ENCODE measurements at regions not wholly inside any gene's neighbourhood (a gene's known extent, or its start where the extent isn't known, plus 50 kb on each side); places are given as distances from the start of the nearest gene placed in this dataset.
A peak's percentile ranks its signal among the peaks of the same experiment; 100 is the strongest.

DNA sequence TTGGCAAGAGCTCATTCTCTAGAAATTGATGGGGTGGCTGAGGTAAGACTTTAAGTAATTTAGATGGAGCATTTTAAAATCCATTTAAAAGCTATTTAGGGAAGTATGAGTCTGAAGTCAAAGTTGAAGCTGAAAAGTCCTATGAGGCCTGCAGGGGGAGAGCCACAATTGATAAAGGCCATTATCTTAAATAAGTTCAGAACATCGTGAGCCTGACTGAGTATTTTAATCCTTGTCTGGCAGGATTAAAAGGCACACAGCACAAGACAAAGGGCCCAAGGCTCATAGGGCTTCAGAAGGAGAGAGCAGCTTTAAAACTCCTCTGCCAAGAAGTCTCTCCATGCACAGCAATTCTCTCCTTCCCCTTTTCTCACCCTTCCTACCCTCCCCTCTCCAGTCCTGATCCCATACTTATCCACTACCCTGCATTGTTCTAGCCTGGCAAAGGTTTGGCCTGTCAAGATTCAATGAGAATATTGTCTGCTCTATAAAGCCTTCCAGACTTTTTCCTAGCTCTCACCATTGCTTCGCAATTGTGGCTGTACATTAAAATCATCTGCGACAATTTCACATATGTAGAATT, 1312.9 kb downstream of the FAM181B start:
- WGBS, 2 donors, result 76 to 84% methylated on average over 3 of the region's 3 CpGs
- no peak for ATAC-seq (ENCODE audit: insufficient read depth, low FRiP score)
- Histone ChIP-seq H3K4me3 (no peak overlapping the region), H3K9ac (ENCODE audit: insufficient read depth in 1 of 2, low read length in 2 of 2) (no peak overlapping the region), H3K9me3 (ENCODE audit: control insufficient read depth in 4 of 4, insufficient read depth in 3 of 4, low read length in 3 of 4) (no peaks in the 10 kb centered on the region), H3K4me1 (ENCODE audit: control insufficient read depth in 5 of 5, insufficient read depth in 5 of 5, low read length in 5 of 5) (no peaks in the 10 kb centered on the region), H3K36me3 (ENCODE audit: control insufficient read depth in 4 of 4, insufficient read depth in 4 of 4, low read length in 4 of 4) (no peaks in the 10 kb centered on the region), H3K27me3 (ENCODE audit: control insufficient read depth in 3 of 3, insufficient read depth in 3 of 3, low read length in 2 of 3) (no peaks in the 10 kb centered on the region), H3K27ac (ENCODE audit: low read depth in 1 of 2, low read length in 1 of 2) (no peak overlapping the region)
- DNase-seq, result peak in 1 of 3 donors; percentile 1
- TF ChIP-seq, protein P1, sequence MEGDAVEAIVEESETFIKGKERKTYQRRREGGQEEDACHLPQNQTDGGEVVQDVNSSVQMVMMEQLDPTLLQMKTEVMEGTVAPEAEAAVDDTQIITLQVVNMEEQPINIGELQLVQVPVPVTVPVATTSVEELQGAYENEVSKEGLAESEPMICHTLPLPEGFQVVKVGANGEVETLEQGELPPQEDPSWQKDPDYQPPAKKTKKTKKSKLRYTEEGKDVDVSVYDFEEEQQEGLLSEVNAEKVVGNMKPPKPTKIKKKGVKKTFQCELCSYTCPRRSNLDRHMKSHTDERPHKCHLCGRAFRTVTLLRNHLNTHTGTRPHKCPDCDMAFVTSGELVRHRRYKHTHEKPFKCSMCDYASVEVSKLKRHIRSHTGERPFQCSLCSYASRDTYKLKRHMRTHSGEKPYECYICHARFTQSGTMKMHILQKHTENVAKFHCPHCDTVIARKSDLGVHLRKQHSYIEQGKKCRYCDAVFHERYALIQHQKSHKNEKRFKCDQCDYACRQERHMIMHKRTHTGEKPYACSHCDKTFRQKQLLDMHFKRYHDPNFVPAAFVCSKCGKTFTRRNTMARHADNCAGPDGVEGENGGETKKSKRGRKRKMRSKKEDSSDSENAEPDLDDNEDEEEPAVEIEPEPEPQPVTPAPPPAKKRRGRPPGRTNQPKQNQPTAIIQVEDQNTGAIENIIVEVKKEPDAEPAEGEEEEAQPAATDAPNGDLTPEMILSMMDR (IDR thresholded peaks at IDR 0.05; ENCODE audit: control extremely low read depth, extremely low read depth), result no peak

DNA sequence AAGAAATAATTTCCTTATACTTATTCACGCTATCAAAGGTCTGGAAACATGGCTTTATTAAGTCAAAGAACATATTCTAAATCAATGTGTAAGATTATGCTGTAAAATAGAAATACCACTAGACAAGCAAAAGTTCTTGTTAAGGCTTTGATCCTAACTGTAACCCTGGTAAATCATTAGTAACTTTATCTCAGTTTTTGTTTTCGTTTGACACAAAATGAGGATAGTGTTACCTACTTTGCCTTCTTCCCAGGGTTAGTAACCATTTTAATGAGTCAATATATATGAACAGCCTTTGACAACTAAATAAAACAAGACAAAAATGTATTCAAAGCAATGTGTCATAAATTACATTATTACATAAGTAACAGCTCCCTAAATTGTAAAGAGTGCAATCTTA, 1336.3 kb downstream of the FAM181B start:
- Histone ChIP-seq H3K4me1 (ENCODE audit: control insufficient read depth in 5 of 5, insufficient read depth in 5 of 5, low read length in 5 of 5) (no peaks in the 10 kb centered on the region), H3K36me3 (ENCODE audit: control insufficient read depth in 4 of 4, insufficient read depth in 4 of 4, low read length in 4 of 4) (no peaks in the 10 kb centered on the region), H3K9ac (ENCODE audit: insufficient read depth in 1 of 2, low read length in 2 of 2) (no peak overlapping the region), H3K27ac (ENCODE audit: low read depth in 1 of 2, low read length in 1 of 2) (no peak overlapping the region), H3K4me3 (no peak overlapping the region), H3K27me3 (ENCODE audit: control insufficient read depth in 3 of 3, insufficient read depth in 3 of 3, low read length in 2 of 3) (no peaks in the 10 kb centered on the region), H3K9me3 (ENCODE audit: control insufficient read depth in 4 of 4, insufficient read depth in 3 of 4, low read length in 3 of 4) (no peaks in the 10 kb centered on the region)
- 48 to 67% methylated on average over 2 of the region's 2 CpGs for WGBS, 2 donors
- DNase-seq (no peak), ATAC-seq (ENCODE audit: insufficient read depth, low FRiP score) (no peak)
- TF ChIP-seq, protein P1 (IDR thresholded peaks at IDR 0.05; ENCODE audit: control extremely low read depth, extremely low read depth), result no peak

DNA sequence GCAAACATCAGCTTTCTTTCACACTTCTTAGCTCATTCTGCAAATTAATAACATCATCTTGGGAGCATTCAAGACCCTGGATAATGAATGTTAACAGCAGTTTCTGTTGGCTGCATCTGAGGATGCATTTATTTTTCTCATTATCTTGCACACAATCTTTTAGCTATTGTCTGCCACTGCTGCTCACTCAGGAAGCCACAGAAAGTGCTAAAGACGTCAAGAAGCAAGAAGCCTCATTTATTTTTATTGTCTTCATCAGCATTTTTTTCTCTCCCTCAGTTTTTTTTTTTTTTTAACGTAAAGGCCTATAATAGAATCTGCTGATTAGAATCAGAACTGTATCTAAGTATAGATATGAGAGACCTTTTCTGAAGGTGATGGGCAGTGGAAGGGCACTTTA, 1339.4 kb downstream of the FAM181B start:
- 35 to 40% methylated on average over 2 of the region's 2 CpGs for WGBS, 2 donors
- Histone ChIP-seq H3K27ac (ENCODE audit: low read depth in 1 of 2, low read length in 1 of 2) (no peak overlapping the region), H3K4me3 (no peak overlapping the region), H3K9me3 (ENCODE audit: control insufficient read depth in 4 of 4, insufficient read depth in 3 of 4, low read length in 3 of 4) (no peaks in the 10 kb centered on the region), H3K9ac (ENCODE audit: insufficient read depth in 1 of 2, low read length in 2 of 2) (no peak overlapping the region), H3K4me1 (ENCODE audit: control insufficient read depth in 5 of 5, insufficient read depth in 5 of 5, low read length in 5 of 5) (no peaks in the 10 kb centered on the region), H3K27me3 (ENCODE audit: control insufficient read depth in 3 of 3, insufficient read depth in 3 of 3, low read length in 2 of 3) (no peaks in the 10 kb centered on the region), H3K36me3 (ENCODE audit: control insufficient read depth in 4 of 4, insufficient read depth in 4 of 4, low read length in 4 of 4) (no peaks in the 10 kb centered on the region)
- TF ChIP-seq, protein P1 (IDR thresholded peaks at IDR 0.05; ENCODE audit: control extremely low read depth, extremely low read depth), result no peak
- DNase-seq (no peak), ATAC-seq (ENCODE audit: insufficient read depth, low FRiP score) (no peak)

DNA sequence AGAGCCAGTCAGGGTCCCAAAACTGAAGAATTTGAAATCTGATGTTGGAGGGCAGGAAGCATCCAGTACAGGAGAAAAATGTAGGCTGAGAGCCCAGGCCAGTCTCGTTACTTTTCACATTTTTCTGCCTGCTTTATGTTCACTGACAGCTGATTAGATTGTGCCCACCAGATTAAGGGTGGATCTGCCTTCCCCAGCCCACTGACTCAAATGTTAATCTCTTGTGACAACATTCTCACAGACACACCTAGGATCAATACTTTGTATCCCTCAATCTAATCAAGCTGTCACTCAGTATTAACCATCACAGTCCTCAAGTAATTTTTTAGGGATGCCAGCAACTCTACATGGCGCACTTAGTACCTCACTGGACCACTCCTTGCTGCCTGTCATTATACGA, 1345.3 kb downstream of the FAM181B start:
- H3K9ac ChIP-seq (ENCODE audit: insufficient read depth in 1 of 2, low read length in 2 of 2), result no peak overlapping the region
- WGBS, 2 donors, result 53 to 77% methylated on average over 3 of the region's 3 CpGs
- no peaks in the 10 kb centered on the region for H3K27me3 ChIP-seq (ENCODE audit: control insufficient read depth in 3 of 3, insufficient read depth in 3 of 3, low read length in 2 of 3)
- H3K9me3 ChIP-seq (ENCODE audit: control insufficient read depth in 4 of 4, insufficient read depth in 3 of 4, low read length in 3 of 4), result no peaks in the 10 kb centered on the region
- no peak overlapping the region for H3K27ac ChIP-seq (ENCODE audit: low read depth in 1 of 2, low read length in 1 of 2)
- DNase-seq (no peak), ATAC-seq (ENCODE audit: insufficient read depth, low FRiP score) (no peak)
- H3K4me3 ChIP-seq, result no peak overlapping the region
- no peaks in the 10 kb centered on the region for H3K36me3 ChIP-seq (ENCODE audit: control insufficient read depth in 4 of 4, insufficient read depth in 4 of 4, low read length in 4 of 4)
- H3K4me1 ChIP-seq (ENCODE audit: control insufficient read depth in 5 of 5, insufficient read depth in 5 of 5, low read length in 5 of 5), result no peaks in the 10 kb centered on the region
- TF ChIP-seq, protein P1 (IDR thresholded peaks at IDR 0.05; ENCODE audit: control extremely low read depth, extremely low read depth), result no peak

Data from lung (tissue), 11 donors.